ENCODE measurements at regions not wholly inside any gene's neighbourhood (a gene's known extent, or its start where the extent isn't known, plus 50 kb on each side); places are given as distances from the start of the nearest gene placed in this dataset.

- TF ChIP-seq EZH2 (IDR thresholded peaks at IDR 0.05; ENCODE audit: borderline replicate concordance, insufficient read depth, low read depth, low read length, poor library complexity, severe bottlenecking), result no peak
- TF ChIP-seq CTCF (IDR thresholded peaks at IDR 0.05), result no peak
These were observed 303.2 kb upstream of the NBEA start for GRCh38 chr13:34638897-34639296.
